HEK293T (cell line): ENCODE measurements at regions not wholly inside any gene's neighbourhood (a gene's known extent, or its start where the extent isn't known, plus 50 kb on each side); places are given as distances from the start of the nearest gene placed in this dataset.

ENCODE experiments used
- BHLHE40 ChIP-seq: fragments of 450-650 bp; IDR thresholded peaks from 2 replicates; pipeline ENCODE4 v1.6.1; 2016; ENCODE audit warnings: mild to moderate bottlenecking, moderate library complexity, borderline replicate concordance
- FOXK2 ChIP-seq: fragments of 450-650 bp; IDR thresholded peaks from 2 replicates; pipeline ENCODE4 v1.6.1; 2016; ENCODE audit warnings: mild to moderate bottlenecking
- FOXM1 ChIP-seq: fragments of 450-650 bp; IDR thresholded peaks from 2 replicates; pipeline ENCODE4 v1.6.1; 2017; ENCODE audit warnings: mild to moderate bottlenecking, borderline replicate concordance
- TARDBP ChIP-seq: fragments of 450-650 bp; IDR thresholded peaks from 2 replicates; pipeline ENCODE4 v1.6.1; 2016

DNA sequence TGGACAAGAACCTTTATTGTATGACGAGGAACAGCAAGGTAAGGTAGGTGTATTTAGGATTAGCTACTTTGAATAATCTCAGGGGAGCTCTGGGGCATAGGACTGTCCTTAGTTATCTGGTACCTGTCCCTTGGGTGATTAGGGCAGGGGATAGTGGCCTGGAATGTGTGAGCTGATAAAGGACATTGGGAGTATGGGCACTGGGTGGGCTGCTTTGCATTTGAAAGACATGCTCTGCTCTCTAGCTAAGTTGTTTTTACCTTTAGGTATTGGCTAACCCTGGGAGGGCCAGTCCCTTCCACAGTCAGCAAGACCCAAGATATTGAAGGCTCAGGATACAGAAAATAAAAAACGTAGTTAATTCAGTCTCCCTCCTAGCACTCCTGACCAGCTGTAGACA, 282.8 kb upstream of the C9orf72 start:
- TF ChIP-seq FOXM1, result no peak
- TF ChIP-seq BHLHE40, result no peak
- no peak for TF ChIP-seq FOXK2
- no peak for TF ChIP-seq TARDBP
